CD4-positive, alpha-beta T cell (primary cell): ENCODE measurements at regions not wholly inside any gene's neighbourhood (a gene's known extent, or its start where the extent isn't known, plus 50 kb on each side); places are given as distances from the start of the nearest gene placed in this dataset.

Experiments used
- ATAC-seq: fragments of 200-7000 bp; cut with Tn5 transposase; one replicate; pipeline ENCODE4 v1.10.0; 2022; ENCODE audit warnings: mild to moderate bottlenecking; ENCODE audit not compliant: poor library complexity
- CTCF ChIA-PET: fragments of 350-600 bp; sonication (Branson Sonifier 250); formaldehyde crosslinking; loops from one replicate; lab custom pipeline; 2021; ENCODE audit warnings: antibody characterized with exemption, inconsistent platforms; lab: Charles Lee
- POLR2A ChIA-PET: fragments of 350-600 bp; sonication (Branson Sonifier 250); formaldehyde crosslinking; loops from one replicate; lab custom pipeline; 2021; ENCODE audit warnings: antibody characterized with exemption, inconsistent platforms; lab: Charles Lee
- DNase-seq, 14 experiments: peaks; one replicate each; pipeline ENCODE4 v3.0.0-alpha.2; 2013 to 2020; ENCODE audit warnings: mixed read lengths in 2 of 14
- H3K27ac ChIP-seq, 2 donors: one replicate each; pipeline versions ENCODE4 v1.5.1 to v1.7.0; 2013; ENCODE audit warnings: low read length in 2 of 2, low read depth in 1 of 2, mild to moderate bottlenecking in 1 of 2
- H3K27me3 ChIP-seq, 2 experiments: 1 replicate in 1 of 2; 2 replicates in 1 of 2; pipeline versions ENCODE4 v1.6.1 to v1.7.0; 2013; ENCODE audit warnings: low read length in 2 of 2, control low read depth in 1 of 2, mild to moderate bottlenecking in 1 of 2, moderate library complexity in 1 of 2; ENCODE audit not compliant: insufficient read depth in 2 of 2, control insufficient read depth in 1 of 2
- H3K36me3 ChIP-seq: one replicate; pipeline ENCODE4 v1.6.1; 2013; ENCODE audit warnings: low read length, control low read depth; ENCODE audit not compliant: insufficient read depth
- H3K4me1 ChIP-seq: one replicate; pipeline ENCODE4 v1.6.1; 2013; ENCODE audit warnings: low read length, control low read depth; ENCODE audit not compliant: insufficient read depth
- H3K4me3 ChIP-seq: one replicate; pipeline ENCODE4 v1.5.1; 2013; ENCODE audit warnings: mild to moderate bottlenecking, low read length, moderate library complexity
- H3K9me3 ChIP-seq, 2 experiments: 1 replicate in 1 of 2; 2 replicates in 1 of 2; pipeline versions ENCODE4 v1.6.1 to v1.7.0; 2013; ENCODE audit warnings: low read length in 2 of 2, mild to moderate bottlenecking in 2 of 2, control low read depth in 1 of 2, moderate library complexity in 1 of 2; ENCODE audit not compliant: control insufficient read depth in 1 of 2, insufficient read depth in 1 of 2
- H3K27ac Mint-ChIP-seq: one replicate; pipeline ENCODE4 v1.8.0; 2020; ENCODE audit warnings: mixed read lengths
- H3K27me3 Mint-ChIP-seq: one replicate; pipeline ENCODE4 v1.8.0; 2021; ENCODE audit warnings: mixed read lengths
- H3K36me3 Mint-ChIP-seq: one replicate; pipeline ENCODE4 v1.8.0; 2021; ENCODE audit warnings: low read depth, mixed read lengths
- H3K4me1 Mint-ChIP-seq: one replicate; pipeline ENCODE4 v1.8.0; 2021; ENCODE audit warnings: low read depth, mixed read lengths
- H3K4me3 Mint-ChIP-seq: one replicate; pipeline ENCODE4 v1.8.0; 2020; ENCODE audit warnings: mild to moderate bottlenecking, mixed read lengths
- H3K9me3 Mint-ChIP-seq: one replicate; pipeline ENCODE4 v1.8.0; 2020; ENCODE audit warnings: mixed read lengths
- CTCF ChIP-seq: fragments of 200-600 bp; IDR thresholded peaks from one replicate; pipeline ENCODE4 v1.8.0; 2022; ENCODE audit warnings: antibody characterized with exemption, mild to moderate bottlenecking
- intact Hi-C, 2 experiments: fragments of 100-400 bp; cut with DNase I in 1 of 2; cut with micrococcal nuclease in 1 of 2; formaldehyde crosslinking; loops; one replicate each; pipeline versions ENCODE4 v1.15.1 to v1.9.0; 2023 to 2025; cut with DNase I, micrococcal nuclease

- Histone ChIP-seq H3K9me3 (no peaks in the 10 kb centered on the region), H3K36me3 (no peaks in the 10 kb centered on the region), H3K27me3 (no peaks in the 10 kb centered on the region), H3K27ac (no peak overlapping the region), H3K4me1 (no peaks in the 10 kb centered on the region), H3K4me3 (no peak overlapping the region)
- CTCF ChIA-PET, result no interaction called here
- no peaks in the 10 kb centered on the region for H3K36me3 Mint-ChIP-seq
- intact Hi-C loops, result no loop called here
- POLR2A ChIA-PET, result no interaction called here
- H3K4me3 Mint-ChIP-seq, result no peak overlapping the region
- DNase-seq (no peak), ATAC-seq (no peak)
- peaks cover 3% of the 10 kb centered on the region for H3K9me3 Mint-ChIP-seq
- H3K27ac Mint-ChIP-seq, result no peak overlapping the region
- no peaks in the 10 kb centered on the region for H3K4me1 Mint-ChIP-seq
- H3K27me3 Mint-ChIP-seq, result no peaks in the 10 kb centered on the region
- no peak for TF ChIP-seq CTCF
These were observed 260.5 kb downstream of the CCDC85A start for GRCh38 chr2:56444339-56444738.

GRCh38 chr2:56448403-56449001, 264.7 kb downstream of the CCDC85A start:
- Histone ChIP-seq H3K36me3 (no peaks in the 10 kb centered on the region), H3K27me3 (no peaks in the 10 kb centered on the region), H3K27ac (no peak overlapping the region), H3K4me1 (no peaks in the 10 kb centered on the region), H3K4me3 (no peak overlapping the region), H3K9me3 (peaks cover 0 to 6% of the 10 kb centered on the region in 2 experiments)
- intact Hi-C loops, result no loop called here
- peaks cover 5% of the 10 kb centered on the region for H3K9me3 Mint-ChIP-seq
- H3K27me3 Mint-ChIP-seq, result no peaks in the 10 kb centered on the region
- ChIA-PET POLR2A (no interaction called here), CTCF (no interaction called here)
- no peak for ATAC-seq
- no peak for TF ChIP-seq CTCF
- no peaks in the 10 kb centered on the region for H3K36me3 Mint-ChIP-seq
- no peak overlapping the region for H3K27ac Mint-ChIP-seq
- no peaks in the 10 kb centered on the region for H3K4me1 Mint-ChIP-seq
- H3K4me3 Mint-ChIP-seq, result no peak overlapping the region
- DNase-seq, result no peak

- Mint-ChIP-seq H3K27me3 (no peaks in the 10 kb centered on the region), H3K36me3 (no peaks in the 10 kb centered on the region), H3K4me3 (no peak overlapping the region), H3K27ac (no peak overlapping the region), H3K9me3 (peaks cover 6% of the 10 kb centered on the region), H3K4me1 (no peaks in the 10 kb centered on the region)
- POLR2A ChIA-PET, result no interaction called here
- Histone ChIP-seq H3K4me1 (no peaks in the 10 kb centered on the region), H3K36me3 (no peaks in the 10 kb centered on the region), H3K27ac (no peak overlapping the region), H3K27me3 (no peaks in the 10 kb centered on the region), H3K4me3 (no peak overlapping the region), H3K9me3 (peaks cover 0 to 6% of the 10 kb centered on the region in 2 experiments)
- ATAC-seq (no peak), DNase-seq (no peak)
- TF ChIP-seq CTCF, result no peak
- CTCF ChIA-PET, result interaction anchor here (0.5 kb wide), 1 partner anchor 93 kb away, joined by 3 read pairs; no protein-coding TSS in a partner anchor
- intact Hi-C loops, result no loop called here
These were observed 265.2 kb downstream of the CCDC85A start for GRCh38 chr2:56449002-56449431.
